ENCODE measurements at regions not wholly inside any gene's neighbourhood (a gene's known extent, or its start where the extent isn't known, plus 50 kb on each side); places are given as distances from the start of the nearest gene placed in this dataset.

- H3K36me3 ChIP-seq (ENCODE audit: control insufficient read depth in 2 of 3, insufficient read depth in 3 of 3, low read length in 3 of 3), result no peaks in the 10 kb centered on the region
- no peaks in the 10 kb centered on the region for H3K4me1 ChIP-seq (ENCODE audit: control insufficient read depth in 2 of 3, insufficient read depth in 2 of 3, low read depth in 1 of 3, low read length in 3 of 3)
- intact Hi-C loops (cut with DNase I), result no loop called here
- no peaks in the 10 kb centered on the region for H3K27me3 ChIP-seq (ENCODE audit: control insufficient read depth, insufficient read depth, low read length)
- FAIRE-seq (no peak), DNase-seq (no peak)
- TF ChIP-seq CTCF (IDR thresholded peaks at IDR 0.05; ENCODE audit: borderline replicate concordance, extremely low read depth, insufficient read depth), result no peak
- H3K9me3 ChIP-seq (ENCODE audit: control insufficient read depth in 2 of 3, insufficient read depth in 1 of 3, low read length in 3 of 3), result no peaks in the 10 kb centered on the region
- no peak overlapping the region for H3K9ac ChIP-seq (ENCODE audit: low read length in 3 of 3)
- no peak overlapping the region for H3K4me3 ChIP-seq (ENCODE audit: low read length in 3 of 3)
- H3K27ac ChIP-seq (ENCODE audit: low read depth in 2 of 2, low read length in 2 of 2), result no peak overlapping the region
Measured at GRCh38 chr4:31334086-31334910, 614.1 kb downstream of the PCDH7 start.

GRCh38 chr4:31338000-31338399 is 617.8 kb downstream of the PCDH7 start:
- Histone ChIP-seq H3K9ac (ENCODE audit: low read length in 3 of 3) (no peak overlapping the region), H3K36me3 (ENCODE audit: control insufficient read depth in 2 of 3, insufficient read depth in 3 of 3, low read length in 3 of 3) (no peaks in the 10 kb centered on the region), H3K9me3 (ENCODE audit: control insufficient read depth in 2 of 3, insufficient read depth in 1 of 3, low read length in 3 of 3) (peaks cover 0 to 3% (median 0%) of the 10 kb centered on the region in 3 donors), H3K4me3 (ENCODE audit: low read length in 3 of 3) (no peak overlapping the region), H3K27me3 (ENCODE audit: control insufficient read depth, insufficient read depth, low read length) (no peaks in the 10 kb centered on the region), H3K4me1 (ENCODE audit: control insufficient read depth in 2 of 3, insufficient read depth in 2 of 3, low read depth in 1 of 3, low read length in 3 of 3) (no peaks in the 10 kb centered on the region), H3K27ac (ENCODE audit: low read depth in 2 of 2, low read length in 2 of 2) (no peak overlapping the region)
- no peak for TF ChIP-seq CTCF (IDR thresholded peaks at IDR 0.05; ENCODE audit: borderline replicate concordance, extremely low read depth, insufficient read depth)
- FAIRE-seq (no peak), DNase-seq (no peak)
- intact Hi-C loops (cut with DNase I), result no loop called here

- Histone ChIP-seq H3K9ac (ENCODE audit: low read length in 3 of 3) (no peak overlapping the region), H3K9me3 (ENCODE audit: control insufficient read depth in 2 of 3, insufficient read depth in 1 of 3, low read length in 3 of 3) (peaks cover 0 to 3% (median 0%) of the 10 kb centered on the region in 3 donors), H3K4me1 (ENCODE audit: control insufficient read depth in 2 of 3, insufficient read depth in 2 of 3, low read depth in 1 of 3, low read length in 3 of 3) (no peaks in the 10 kb centered on the region), H3K27ac (ENCODE audit: low read depth in 2 of 2, low read length in 2 of 2) (no peak overlapping the region), H3K36me3 (ENCODE audit: control insufficient read depth in 2 of 3, insufficient read depth in 3 of 3, low read length in 3 of 3) (no peaks in the 10 kb centered on the region), H3K4me3 (ENCODE audit: low read length in 3 of 3) (no peak overlapping the region), H3K27me3 (ENCODE audit: control insufficient read depth, insufficient read depth, low read length) (no peaks in the 10 kb centered on the region)
- intact Hi-C loops (cut with DNase I), result no loop called here
- FAIRE-seq, result no peak
- no peak for DNase-seq
- no peak for TF ChIP-seq CTCF (IDR thresholded peaks at IDR 0.05; ENCODE audit: borderline replicate concordance, extremely low read depth, insufficient read depth)
Measured at GRCh38 chr4:31341601-31342359, 621.6 kb downstream of the PCDH7 start.

All from kidney (tissue), 13 donors.